CD14-positive monocyte (primary cell): ENCODE measurements at regions not wholly inside any gene's neighbourhood (a gene's known extent, or its start where the extent isn't known, plus 50 kb on each side); places are given as distances from the start of the nearest gene placed in this dataset.

ENCODE experiments used
- DNase-seq, 3 donors: peaks; one replicate each; pipeline ENCODE4 v3.0.0-alpha.2; 2011 to 2022
- H2AFZ ChIP-seq: 2 replicates; pipeline ENCODE4 v1.6.0; 2012; ENCODE audit warnings: mild to moderate bottlenecking, low read depth, low read length, inconsistent platforms; ENCODE audit not compliant: insufficient read depth, poor library complexity, severe bottlenecking
- H3K27ac ChIP-seq, 2 donors: 1 replicate in 1 of 2; 2 replicates in 1 of 2; pipeline ENCODE4 v1.5.1; 2012 to 2013; ENCODE audit warnings: low read length in 2 of 2, control low read depth in 1 of 2, inconsistent platforms in 1 of 2, low read depth in 1 of 2, mild to moderate bottlenecking in 1 of 2
- H3K27me3 ChIP-seq, 2 donors: one replicate each; pipeline versions ENCODE4 v1.6.0 to v1.6.1; 2011 to 2013; ENCODE audit warnings: low read length in 2 of 2; ENCODE audit not compliant: control insufficient read depth in 2 of 2, insufficient read depth in 2 of 2
- H3K36me3 ChIP-seq, 2 donors: replicated peaks in 1 of 2; 1 replicate in 1 of 2; 2 replicates in 1 of 2; pipeline versions ENCODE4 v1.5.1 to v1.6.1; 2012 to 2013; ENCODE audit warnings: low read length in 2 of 2, control low read depth in 1 of 2, inconsistent platforms in 1 of 2, mild to moderate bottlenecking in 1 of 2; ENCODE audit not compliant: insufficient read depth in 2 of 2, control insufficient read depth in 1 of 2
- H3K4me1 ChIP-seq, 2 donors: 1 replicate in 1 of 2; 2 replicates in 1 of 2; pipeline versions ENCODE4 v1.5.1 to v1.6.1; 2012 to 2013; ENCODE audit warnings: low read length in 2 of 2, control low read depth in 1 of 2, inconsistent platforms in 1 of 2, mild to moderate bottlenecking in 1 of 2, moderate library complexity in 1 of 2; ENCODE audit not compliant: insufficient read depth in 2 of 2, control insufficient read depth in 1 of 2
- H3K4me2 ChIP-seq: replicated peaks from 2 replicates; pipeline ENCODE3; 2012; ENCODE audit warnings: low read length, moderate library complexity, mild to moderate bottlenecking; ENCODE audit not compliant: poor library complexity, severe bottlenecking; ENCODE audit errors: extremely low read depth
- H3K4me3 ChIP-seq, 3 experiments: fragments of 200-600 bp in 1 of 3; sonication (generic) in 1 of 3; replicated peaks in 1 of 3; 1 replicate in 2 of 3; 2 replicates in 1 of 3; pipeline ENCODE4 v1.5.1; 2011 to 2013; ENCODE audit warnings: low read length in 3 of 3, mild to moderate bottlenecking in 3 of 3, control low read depth in 2 of 3, low read depth in 2 of 3, inconsistent platforms in 1 of 3, moderate library complexity in 1 of 3
- H3K79me2 ChIP-seq: 2 replicates; pipeline ENCODE4 v1.6.0; 2012; ENCODE audit warnings: mild to moderate bottlenecking, control low read depth, inconsistent platforms, low read length, moderate library complexity; ENCODE audit not compliant: insufficient read depth
- H3K9ac ChIP-seq: 2 replicates; pipeline ENCODE4 v1.6.0; 2017; ENCODE audit warnings: low read length, mild to moderate bottlenecking; ENCODE audit not compliant: insufficient read depth, poor library complexity, severe bottlenecking
- H3K9me3 ChIP-seq, 2 donors: replicated peaks in 1 of 2; 1 replicate in 1 of 2; 2 replicates in 1 of 2; pipeline versions ENCODE4 v1.5.1 to v1.6.1; 2012 to 2013; ENCODE audit warnings: low read length in 2 of 2, control low read depth in 1 of 2; ENCODE audit not compliant: control insufficient read depth in 1 of 2, insufficient read depth in 1 of 2
- H4K20me1 ChIP-seq: 2 replicates; pipeline ENCODE4 v1.6.0; 2012; ENCODE audit warnings: mild to moderate bottlenecking, low read length, control low read depth, moderate library complexity; ENCODE audit not compliant: insufficient read depth
- H3K27ac Mint-ChIP-seq, 7 donors: one replicate each; pipeline ENCODE4 v1.8.0; 2020; ENCODE audit warnings: mild to moderate bottlenecking in 7 of 7, mixed read lengths in 7 of 7, moderate library complexity in 6 of 7, inconsistent platforms in 2 of 7
- H3K27me3 Mint-ChIP-seq, 3 donors: one replicate each; pipeline ENCODE4 v1.8.0; 2021 to 2022; ENCODE audit warnings: low read depth in 3 of 3, mild to moderate bottlenecking in 3 of 3, mixed read lengths in 3 of 3, moderate library complexity in 3 of 3, inconsistent platforms in 1 of 3
- H3K36me3 Mint-ChIP-seq, 2 donors: one replicate each; pipeline ENCODE4 v1.8.0; 2020; ENCODE audit warnings: mixed read lengths in 2 of 2, inconsistent platforms in 1 of 2, mild to moderate bottlenecking in 1 of 2
- H3K4me1 Mint-ChIP-seq: one replicate; pipeline ENCODE4 v1.8.0; 2020; ENCODE audit warnings: mild to moderate bottlenecking, mixed read lengths
- H3K4me3 Mint-ChIP-seq, 2 donors: one replicate each; pipeline ENCODE4 v1.8.0; 2020; ENCODE audit warnings: mild to moderate bottlenecking in 2 of 2, mixed read lengths in 2 of 2, moderate library complexity in 1 of 2
- H3K9me3 Mint-ChIP-seq, 7 donors: one replicate each; pipeline ENCODE4 v1.8.0; 2020 to 2022; ENCODE audit warnings: mixed read lengths in 7 of 7, mild to moderate bottlenecking in 6 of 7, moderate library complexity in 6 of 7, inconsistent platforms in 2 of 7
- CTCF ChIP-seq: fragments of 200-600 bp; IDR thresholded peaks from one replicate; pipeline ENCODE4 v1.8.0; 2022; ENCODE audit warnings: antibody characterized with exemption, mild to moderate bottlenecking
- WGBS: methylation state at CpG from one replicate; pipeline ENCODE4 v1.1.5; 2013; ENCODE audit warnings: missing lambda C conversion rate; ENCODE audit not compliant: insufficient coverage; 5-methylcytosine and 5-hydroxymethylcytosine counted together
- intact Hi-C, 2 donors: fragments of 100-400 bp; cut with micrococcal nuclease; formaldehyde crosslinking; loops; one replicate each; pipeline versions ENCODE4 v1.15.0 to v1.15.1; 2023

- DNase-seq: no peak
- Mint-ChIP-seq H3K4me1 (no peaks in the 10 kb centered on the region), H3K27me3 (peaks cover 0 to 1% (median 0%) of the 10 kb centered on the region in 3 donors), H3K4me3 (no peak overlapping the region), H3K27ac (no peak overlapping the region), H3K36me3 (no peaks in the 10 kb centered on the region), H3K9me3 (peaks cover 0 to 6% (median 2%) of the 10 kb centered on the region in 7 donors)
- no peak for TF ChIP-seq CTCF
- no peaks in the 10 kb centered on the region for H3K79me2 ChIP-seq
- peaks cover 3 to 10% of the 10 kb centered on the region in 2 donors for H3K9me3 ChIP-seq
- intact Hi-C loops: no loop called here
- H4K20me1 ChIP-seq: no peaks in the 10 kb centered on the region
- H3K4me1 ChIP-seq: no peaks in the 10 kb centered on the region
- H2AFZ ChIP-seq: no peak overlapping the region
- no peak overlapping the region for H3K4me2 ChIP-seq
- H3K9ac ChIP-seq: no peak overlapping the region
- no peaks in the 10 kb centered on the region for H3K36me3 ChIP-seq
- H3K4me3 ChIP-seq: no peak overlapping the region
- no peaks in the 10 kb centered on the region for H3K27me3 ChIP-seq
- no CpG with 5 or more reads among the region's 1 CpG for WGBS
- no peak overlapping the region for H3K27ac ChIP-seq
Observed at GRCh38 chr6:164842085-164842484, 467.3 kb downstream of the C6orf118 start.

- H3K9ac ChIP-seq: no peak overlapping the region
- peaks cover 0 to 3% (median 0%) of the 10 kb centered on the region in 3 donors for H3K27me3 Mint-ChIP-seq
- intact Hi-C loops: no loop called here
- H3K4me1 Mint-ChIP-seq: no peaks in the 10 kb centered on the region
- H4K20me1 ChIP-seq: no peaks in the 10 kb centered on the region
- no peak overlapping the region for H3K4me2 ChIP-seq
- TF ChIP-seq CTCF: no peak
- H3K27me3 ChIP-seq: no peaks in the 10 kb centered on the region
- no peaks in the 10 kb centered on the region for H3K4me1 ChIP-seq
- H3K4me3 ChIP-seq: no peak overlapping the region
- H3K4me3 Mint-ChIP-seq: no peak overlapping the region
- no peaks in the 10 kb centered on the region for H3K36me3 Mint-ChIP-seq
- peak overlapping the region in 1 of 7 donors; percentile 37 for H3K27ac Mint-ChIP-seq
- no peak overlapping the region for H3K27ac ChIP-seq
- WGBS: 88% methylated on average over 1 of the region's 1 CpG
- H3K9me3 ChIP-seq: peaks cover 4 to 10% of the 10 kb centered on the region in 2 donors
- no peaks in the 10 kb centered on the region for H3K36me3 ChIP-seq
- H3K79me2 ChIP-seq: no peaks in the 10 kb centered on the region
- peaks cover 0 to 6% (median 2%) of the 10 kb centered on the region in 7 donors for H3K9me3 Mint-ChIP-seq
- DNase-seq: no peak
- H2AFZ ChIP-seq: no peak overlapping the region
Observed at GRCh38 chr6:164838068-164838615, 471.3 kb downstream of the C6orf118 start.
